Endothelial cell of umbilical vein (primary cell): ENCODE measurements at regions not wholly inside any gene's neighbourhood (a gene's known extent, or its start where the extent isn't known, plus 50 kb on each side); places are given as distances from the start of the nearest gene placed in this dataset.

ENCODE experiments used
- BruUV-seq: library from RNA; stranded (reverse); fragments of 400-500 nt; replicated peaks from 2 replicates; lab custom pipeline; 2021; lab: Mats Ljungman, UMichigan
- CTCF ChIA-PET: fragments of 300-600, 350-600 bp; sonication (Branson Sonifier 250); formaldehyde crosslinking; loops from one replicate; lab custom pipeline; 2021; ENCODE audit warnings: antibody characterized with exemption, inconsistent platforms; lab: Charles Lee
- POLR2A ChIA-PET: fragments of 300-600, 350-600 bp; sonication (Branson Sonifier 250); formaldehyde crosslinking; loops from one replicate; lab custom pipeline; 2021; ENCODE audit warnings: antibody characterized with exemption, inconsistent platforms; lab: Charles Lee
- DNase-seq: peaks from one replicate; pipeline ENCODE4 v3.0.0-alpha.2; 2011; ENCODE audit warnings: low read depth, low spot score
- FAIRE-seq: peaks from 2 replicates; lab custom pipeline; 2011; peaks lifted over from hg19 to GRCh38; lab: Jason Lieb, UNC
- H2AFZ ChIP-seq: 2 replicates; pipeline ENCODE4 v1.6.0; 2012; ENCODE audit warnings: low read depth, low read length, control low read depth, inconsistent platforms
- H3K27ac ChIP-seq: 2 replicates; pipeline ENCODE4 v1.5.1; 2011; ENCODE audit warnings: low read depth, mild to moderate bottlenecking, control low read depth, low read length, moderate library complexity; ENCODE audit not compliant: insufficient read depth
- H3K27me3 ChIP-seq, 2 experiments: 2 replicates each; pipeline versions ENCODE4 v1.6.0 to v1.6.1; 2011; ENCODE audit warnings: low read length in 2 of 2, mixed read lengths in 1 of 2; ENCODE audit not compliant: control insufficient read depth in 2 of 2, insufficient read depth in 2 of 2
- H3K36me3 ChIP-seq, 2 experiments: 2 replicates in 1 of 2; 3 replicates in 1 of 2; pipeline ENCODE4 v1.5.1; 2011; ENCODE audit warnings: low read length in 2 of 2, mild to moderate bottlenecking in 1 of 2, moderate library complexity in 1 of 2; ENCODE audit not compliant: control insufficient read depth in 2 of 2, insufficient read depth in 2 of 2; ENCODE audit errors: extremely low read depth in 1 of 2
- H3K4me1 ChIP-seq: 3 replicates; pipeline ENCODE4 v1.5.1; 2011; ENCODE audit warnings: mild to moderate bottlenecking, low read length; ENCODE audit not compliant: control insufficient read depth, insufficient read depth; ENCODE audit errors: extremely low read depth
- H3K4me2 ChIP-seq: 2 replicates; pipeline ENCODE4 v1.6.1; 2011; ENCODE audit warnings: low read length, control low read depth, mixed read lengths; ENCODE audit not compliant: insufficient read depth
- H3K4me3 ChIP-seq, 3 experiments: fragments of 200-600 bp in 1 of 3; sonication (generic), shearing (Covaris generic) in 1 of 3; replicated peaks in 1 of 3; 2 replicates each; pipeline ENCODE4 v1.5.1; 2011 to 2016; ENCODE audit warnings: control low read depth in 3 of 3, low read length in 3 of 3, mild to moderate bottlenecking in 2 of 3, inconsistent platforms in 1 of 3, low read depth in 1 of 3, moderate library complexity in 1 of 3; ENCODE audit not compliant: insufficient read depth in 1 of 3
- H3K79me2 ChIP-seq: 2 replicates; pipeline ENCODE4 v1.6.0; 2012; ENCODE audit warnings: low read length, inconsistent platforms; ENCODE audit not compliant: control insufficient read depth, insufficient read depth
- H3K9ac ChIP-seq: replicated peaks from 2 replicates; pipeline ENCODE3; 2011; ENCODE audit warnings: low read length, control low read depth; ENCODE audit not compliant: insufficient read depth; ENCODE audit errors: extremely low read depth
- H3K9me1 ChIP-seq: replicated peaks from 3 replicates; pipeline ENCODE4 v1.6.0; 2011; ENCODE audit warnings: mild to moderate bottlenecking, low read length; ENCODE audit not compliant: control insufficient read depth, insufficient read depth; ENCODE audit errors: extremely low read depth
- H3K9me3 ChIP-seq: replicated peaks from 2 replicates; pipeline ENCODE4 v1.5.1; 2012; ENCODE audit warnings: low read length, inconsistent platforms; ENCODE audit not compliant: control insufficient read depth, insufficient read depth
- H4K20me1 ChIP-seq: replicated peaks from 2 replicates; pipeline ENCODE3; 2011; ENCODE audit warnings: mild to moderate bottlenecking, low read length; ENCODE audit not compliant: control insufficient read depth, insufficient read depth; ENCODE audit errors: extremely low read depth
- EZH2 ChIP-seq: IDR thresholded peaks from 2 replicates; pipeline ENCODE4 v1.6.1; 2012; ENCODE audit warnings: borderline replicate concordance, low read depth, mild to moderate bottlenecking, moderate library complexity, low read length, inconsistent platforms; ENCODE audit not compliant: severe bottlenecking
- FOS ChIP-seq: IDR thresholded peaks from 2 replicates; pipeline ENCODE4 v1.6.1; 2011; ENCODE audit warnings: mild to moderate bottlenecking, low read length, moderate library complexity, borderline replicate concordance; ENCODE audit not compliant: insufficient read depth
- GATA2 ChIP-seq: IDR thresholded peaks from 2 replicates; pipeline ENCODE4 v1.7.0; 2011; ENCODE audit warnings: low read depth, mild to moderate bottlenecking, moderate library complexity, mixed read lengths, low read length; ENCODE audit not compliant: insufficient read length, insufficient read depth
- JUN ChIP-seq: IDR thresholded peaks from 2 replicates; pipeline ENCODE4 v1.6.1; 2011; ENCODE audit warnings: borderline replicate concordance, low read depth; ENCODE audit not compliant: insufficient read length, insufficient read depth
- MYC ChIP-seq: IDR thresholded peaks from one replicate; pipeline ENCODE4 v1.6.1; 2011; ENCODE audit warnings: mild to moderate bottlenecking, low read depth, low read length
- POLR2A ChIP-seq: IDR thresholded peaks from 2 replicates; pipeline ENCODE4 v1.6.1; 2012; ENCODE audit warnings: low read depth, mild to moderate bottlenecking, control low read depth, low read length
- POLR2AphosphoS5 ChIP-seq: IDR thresholded peaks from 2 replicates; pipeline ENCODE4 v1.6.1; 2012; ENCODE audit warnings: low read depth, mild to moderate bottlenecking, control low read depth, low read length, moderate library complexity; ENCODE audit not compliant: insufficient read depth
- dilution Hi-C: fragments of 300-500 bp; cut with MboI; formaldehyde crosslinking; loops from one replicate; pipeline ENCODE4 v1.15.0; 2019; ENCODE audit warnings: low sequenced_read_pairs; ENCODE audit not compliant: extremely low pct_ligation_motif_present
- intact Hi-C: fragments of 100-400 bp; cut with micrococcal nuclease; formaldehyde crosslinking; loops from one replicate; pipeline ENCODE4 v1.10.0; 2022
- TF ChIP-seq, protein P1 (sequence below): IDR thresholded peaks from 2 replicates; pipeline ENCODE4 v1.6.1; 2011; ENCODE audit not compliant: insufficient read depth, insufficient read length
- TF ChIP-seq, protein P2 (sequence below), 2 donors: IDR thresholded peaks; 1 replicate in 1 of 2; 2 replicates in 1 of 2; pipeline ENCODE4 v1.5.1; 2011; ENCODE audit warnings: low read length in 2 of 2, mild to moderate bottlenecking in 2 of 2, moderate library complexity in 2 of 2, control low read depth in 1 of 2, inconsistent platforms in 1 of 2, low read depth in 1 of 2; ENCODE audit not compliant: insufficient read depth in 1 of 2; ENCODE audit errors: extremely low read depth in 1 of 2

GRCh38 chr6:14791526-14791925 is 454.3 kb upstream of the JARID2 start:
- no peak for TF ChIP-seq POLR2AphosphoS5
- TF ChIP-seq, protein P1, sequence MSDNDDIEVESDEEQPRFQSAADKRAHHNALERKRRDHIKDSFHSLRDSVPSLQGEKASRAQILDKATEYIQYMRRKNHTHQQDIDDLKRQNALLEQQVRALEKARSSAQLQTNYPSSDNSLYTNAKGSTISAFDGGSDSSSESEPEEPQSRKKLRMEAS, result no peak
- no peak for TF ChIP-seq POLR2A
- no peak for TF ChIP-seq MYC
- TF ChIP-seq, protein P2, sequence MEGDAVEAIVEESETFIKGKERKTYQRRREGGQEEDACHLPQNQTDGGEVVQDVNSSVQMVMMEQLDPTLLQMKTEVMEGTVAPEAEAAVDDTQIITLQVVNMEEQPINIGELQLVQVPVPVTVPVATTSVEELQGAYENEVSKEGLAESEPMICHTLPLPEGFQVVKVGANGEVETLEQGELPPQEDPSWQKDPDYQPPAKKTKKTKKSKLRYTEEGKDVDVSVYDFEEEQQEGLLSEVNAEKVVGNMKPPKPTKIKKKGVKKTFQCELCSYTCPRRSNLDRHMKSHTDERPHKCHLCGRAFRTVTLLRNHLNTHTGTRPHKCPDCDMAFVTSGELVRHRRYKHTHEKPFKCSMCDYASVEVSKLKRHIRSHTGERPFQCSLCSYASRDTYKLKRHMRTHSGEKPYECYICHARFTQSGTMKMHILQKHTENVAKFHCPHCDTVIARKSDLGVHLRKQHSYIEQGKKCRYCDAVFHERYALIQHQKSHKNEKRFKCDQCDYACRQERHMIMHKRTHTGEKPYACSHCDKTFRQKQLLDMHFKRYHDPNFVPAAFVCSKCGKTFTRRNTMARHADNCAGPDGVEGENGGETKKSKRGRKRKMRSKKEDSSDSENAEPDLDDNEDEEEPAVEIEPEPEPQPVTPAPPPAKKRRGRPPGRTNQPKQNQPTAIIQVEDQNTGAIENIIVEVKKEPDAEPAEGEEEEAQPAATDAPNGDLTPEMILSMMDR (IDR thresholded peaks at IDR 0.05; ENCODE audit: extremely low read depth in 1 of 2, insufficient read depth in 1 of 2, low read depth in 1 of 2, low read length in 2 of 2), result no peak
- no peak for TF ChIP-seq FOS
- TF ChIP-seq JUN, result no peak
- TF ChIP-seq GATA2, result no peak
- TF ChIP-seq EZH2, result no peak
- ChIA-PET CTCF (no interaction called here), POLR2A (no interaction called here)
- H3K36me3 ChIP-seq, result no peaks in the 10 kb centered on the region
- no peaks in the 10 kb centered on the region for H3K9me3 ChIP-seq
- intact Hi-C loops, result no loop called here
- H3K27me3 ChIP-seq, result no peaks in the 10 kb centered on the region
- no peaks in the 10 kb centered on the region for H3K79me2 ChIP-seq
- no peaks in the 10 kb centered on the region for H3K4me1 ChIP-seq
- no peak overlapping the region for H3K4me2 ChIP-seq
- DNase-seq (no peak), FAIRE-seq (no peak)
- H3K4me3 ChIP-seq, result no peak overlapping the region
- H3K27ac ChIP-seq, result no peak overlapping the region
- no TSS peak for BruUV-seq
- H4K20me1 ChIP-seq, result no peaks in the 10 kb centered on the region
- no peaks in the 10 kb centered on the region for H3K9me1 ChIP-seq
- H2AFZ ChIP-seq, result no peak overlapping the region
- H3K9ac ChIP-seq, result no peak overlapping the region
- dilution Hi-C loops, result no loop called here
